ENCODE measurements at regions not wholly inside any gene's neighbourhood (a gene's known extent, or its start where the extent isn't known, plus 50 kb on each side); places are given as distances from the start of the nearest gene placed in this dataset.

DNA sequence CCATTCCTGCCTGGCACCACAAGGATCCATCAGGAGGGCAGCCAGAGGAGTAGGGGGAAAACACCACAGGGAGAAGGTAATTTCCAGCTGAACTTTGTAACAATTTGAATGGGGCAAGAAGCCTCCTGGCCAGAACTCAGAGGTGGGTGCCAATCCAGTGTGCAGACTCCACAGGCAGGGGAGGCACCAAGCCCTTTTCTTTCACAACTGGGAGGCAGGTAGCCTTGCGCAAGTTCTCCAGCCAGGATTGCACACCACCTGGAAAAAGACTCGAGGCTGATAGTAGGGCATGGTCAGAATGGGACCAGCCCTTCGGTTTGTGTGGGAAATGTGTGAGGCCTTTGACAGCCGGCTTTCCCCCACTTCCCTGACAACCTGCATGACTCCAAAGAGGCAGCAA lies 161.9 kb upstream of the ARHGAP42 start:
- TF ChIP-seq, protein P1, sequence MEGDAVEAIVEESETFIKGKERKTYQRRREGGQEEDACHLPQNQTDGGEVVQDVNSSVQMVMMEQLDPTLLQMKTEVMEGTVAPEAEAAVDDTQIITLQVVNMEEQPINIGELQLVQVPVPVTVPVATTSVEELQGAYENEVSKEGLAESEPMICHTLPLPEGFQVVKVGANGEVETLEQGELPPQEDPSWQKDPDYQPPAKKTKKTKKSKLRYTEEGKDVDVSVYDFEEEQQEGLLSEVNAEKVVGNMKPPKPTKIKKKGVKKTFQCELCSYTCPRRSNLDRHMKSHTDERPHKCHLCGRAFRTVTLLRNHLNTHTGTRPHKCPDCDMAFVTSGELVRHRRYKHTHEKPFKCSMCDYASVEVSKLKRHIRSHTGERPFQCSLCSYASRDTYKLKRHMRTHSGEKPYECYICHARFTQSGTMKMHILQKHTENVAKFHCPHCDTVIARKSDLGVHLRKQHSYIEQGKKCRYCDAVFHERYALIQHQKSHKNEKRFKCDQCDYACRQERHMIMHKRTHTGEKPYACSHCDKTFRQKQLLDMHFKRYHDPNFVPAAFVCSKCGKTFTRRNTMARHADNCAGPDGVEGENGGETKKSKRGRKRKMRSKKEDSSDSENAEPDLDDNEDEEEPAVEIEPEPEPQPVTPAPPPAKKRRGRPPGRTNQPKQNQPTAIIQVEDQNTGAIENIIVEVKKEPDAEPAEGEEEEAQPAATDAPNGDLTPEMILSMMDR (IDR thresholded peaks at IDR 0.05), result no peak
- TF ChIP-seq POLR2A (IDR thresholded peaks at IDR 0.05), result no peak
- TF ChIP-seq POLR2AphosphoS5 (IDR thresholded peaks at IDR 0.05), result no peak
